ENCODE measurements at regions not wholly inside any gene's neighbourhood (a gene's known extent, or its start where the extent isn't known, plus 50 kb on each side); places are given as distances from the start of the nearest gene placed in this dataset.

- TF ChIP-seq, protein P1, sequence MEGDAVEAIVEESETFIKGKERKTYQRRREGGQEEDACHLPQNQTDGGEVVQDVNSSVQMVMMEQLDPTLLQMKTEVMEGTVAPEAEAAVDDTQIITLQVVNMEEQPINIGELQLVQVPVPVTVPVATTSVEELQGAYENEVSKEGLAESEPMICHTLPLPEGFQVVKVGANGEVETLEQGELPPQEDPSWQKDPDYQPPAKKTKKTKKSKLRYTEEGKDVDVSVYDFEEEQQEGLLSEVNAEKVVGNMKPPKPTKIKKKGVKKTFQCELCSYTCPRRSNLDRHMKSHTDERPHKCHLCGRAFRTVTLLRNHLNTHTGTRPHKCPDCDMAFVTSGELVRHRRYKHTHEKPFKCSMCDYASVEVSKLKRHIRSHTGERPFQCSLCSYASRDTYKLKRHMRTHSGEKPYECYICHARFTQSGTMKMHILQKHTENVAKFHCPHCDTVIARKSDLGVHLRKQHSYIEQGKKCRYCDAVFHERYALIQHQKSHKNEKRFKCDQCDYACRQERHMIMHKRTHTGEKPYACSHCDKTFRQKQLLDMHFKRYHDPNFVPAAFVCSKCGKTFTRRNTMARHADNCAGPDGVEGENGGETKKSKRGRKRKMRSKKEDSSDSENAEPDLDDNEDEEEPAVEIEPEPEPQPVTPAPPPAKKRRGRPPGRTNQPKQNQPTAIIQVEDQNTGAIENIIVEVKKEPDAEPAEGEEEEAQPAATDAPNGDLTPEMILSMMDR (conservative IDR thresholded peaks at IDR 0.05; ENCODE audit: low read length), result no peak
- no peak for TF ChIP-seq EZH2phosphoT487 (IDR thresholded peaks at IDR 0.05; ENCODE audit: borderline replicate concordance, low read depth, low read length)
Measured at GRCh38 chr18:47543080-47543479, 291.6 kb upstream of the SKOR2 start.
